SK-N-SH (cell line): ENCODE measurements at regions not wholly inside any gene's neighbourhood (a gene's known extent, or its start where the extent isn't known, plus 50 kb on each side); places are given as distances from the start of the nearest gene placed in this dataset.
A peak's percentile ranks its signal among the peaks of the same experiment; 100 is the strongest.

Experiments
- CTCF ChIA-PET: fragments of 300-600, 350-600 bp; formaldehyde crosslinking; extraction: SDS; loops from one replicate; lab custom pipeline; 2021; lab: Yijun Ruan, JAX
- POLR2A ChIA-PET: fragments of 350-600 bp; sonication (Branson Sonifier 250); formaldehyde crosslinking; extraction: SDS; loops from one replicate; lab custom pipeline; 2020; ENCODE audit warnings: antibody characterized with exemption, inconsistent platforms; lab: Yijun Ruan, JAX
- DNase-seq: peaks from one replicate; pipeline ENCODE4 v3.0.0; 2012
- H2AFZ ChIP-seq: fragments of 200-600 bp; sonication (generic); 2 replicates; pipeline ENCODE4 v1.8.1; 2016; ENCODE audit warnings: antibody characterized with exemption, mild to moderate bottlenecking, low read depth
- H3F3A ChIP-seq: fragments of 200-600 bp; sonication (generic); replicated peaks from 2 replicates; pipeline ENCODE3; 2016; ENCODE audit warnings: antibody characterized with exemption, mild to moderate bottlenecking; ENCODE audit not compliant: insufficient read depth
- H3K27ac ChIP-seq, 2 experiments: fragments of 200-500 bp in 1 of 2; fragments of 200-600 bp in 1 of 2; sonication (Bioruptor generic) in 1 of 2; sonication (generic), shearing (Covaris generic) in 1 of 2; 2 replicates each; pipeline versions ENCODE4 v1.5.1 to v1.6.1; 2014 to 2016; ENCODE audit warnings: low read depth in 2 of 2, inconsistent platforms in 1 of 2, low read length in 1 of 2, mild to moderate bottlenecking in 1 of 2, mixed read lengths in 1 of 2
- H3K27me3 ChIP-seq: fragments of 200-600 bp; sonication (generic), shearing (Covaris generic); 2 replicates; pipeline ENCODE4 v1.6.1; 2016; ENCODE audit warnings: mixed run types; ENCODE audit not compliant: insufficient read depth
- H3K36me3 ChIP-seq, 2 experiments: fragments of 200-500 bp in 1 of 2; fragments of 200-600 bp in 1 of 2; sonication (Bioruptor generic) in 1 of 2; sonication (generic) in 1 of 2; replicated peaks in 1 of 2; 2 replicates each; pipeline versions ENCODE3 to v1.5.1; 2014 to 2016; ENCODE audit warnings: low read length in 1 of 2, mild to moderate bottlenecking in 1 of 2; ENCODE audit not compliant: insufficient read depth in 2 of 2, control insufficient read depth in 1 of 2
- H3K4me1 ChIP-seq, 2 experiments: fragments of 200-500 bp in 1 of 2; fragments of 200-600 bp in 1 of 2; sonication (Bioruptor generic) in 1 of 2; sonication (generic), shearing (Covaris generic) in 1 of 2; 2 replicates each; pipeline versions ENCODE4 v1.5.1 to v1.6.1; 2014 to 2016; ENCODE audit warnings: low read depth in 1 of 2, low read length in 1 of 2, mixed run types in 1 of 2; ENCODE audit not compliant: insufficient read depth in 2 of 2, control insufficient read depth in 1 of 2
- H3K4me2 ChIP-seq: fragments of 200-600 bp; sonication (generic), shearing (Covaris generic); 2 replicates; pipeline ENCODE4 v1.6.1; 2017; ENCODE audit warnings: mixed run types
- H3K4me3 ChIP-seq, 2 experiments: fragments of 200-500 bp in 1 of 2; fragments of 200-600 bp in 1 of 2; sonication (Bioruptor generic) in 1 of 2; sonication (generic), shearing (Covaris generic) in 1 of 2; 2 replicates each; pipeline versions ENCODE4 v1.5.1 to v1.8.1; 2014 to 2016; ENCODE audit warnings: low read depth in 2 of 2, inconsistent platforms in 1 of 2, low read length in 1 of 2, mild to moderate bottlenecking in 1 of 2, mixed read lengths in 1 of 2, moderate library complexity in 1 of 2
- H3K79me2 ChIP-seq: fragments of 200-600 bp; sonication (generic); 2 replicates; pipeline ENCODE4 v1.8.1; 2017; ENCODE audit warnings: mild to moderate bottlenecking; ENCODE audit not compliant: insufficient read depth
- H3K9ac ChIP-seq: fragments of 200-600 bp; sonication (generic); 2 replicates; pipeline ENCODE4 v1.6.1; 2017; ENCODE audit warnings: mixed run types
- H3K9me2 ChIP-seq: fragments of 200-600 bp; sonication (generic); 2 replicates; pipeline ENCODE4 v1.6.1; 2017; ENCODE audit warnings: mixed run types
- H3K9me3 ChIP-seq: fragments of 200-600 bp; sonication (generic); 2 replicates; pipeline ENCODE4 v1.6.1; 2017; ENCODE audit warnings: mixed run types, mild to moderate bottlenecking, moderate library complexity
- H4K20me1 ChIP-seq: fragments of 200-600 bp; sonication (generic); 2 replicates; pipeline ENCODE4 v1.6.1; 2017; ENCODE audit warnings: mild to moderate bottlenecking, mixed run types; ENCODE audit not compliant: insufficient read depth
- ELF1 ChIP-seq: IDR thresholded peaks from 2 replicates; pipeline ENCODE4 v1.4.0; 2012
- EP300 ChIP-seq, 2 experiments: IDR thresholded peaks; 2 replicates each; pipeline versions ENCODE4 v1.4.0 to v1.6.1; 2012; ENCODE audit warnings: borderline replicate concordance in 1 of 2, low read depth in 1 of 2, low read length in 1 of 2
- FOSL2 ChIP-seq: IDR thresholded peaks from 2 replicates; pipeline ENCODE4 v1.4.0; 2012; ENCODE audit warnings: low read depth, mild to moderate bottlenecking, moderate library complexity, borderline replicate concordance
- JUND ChIP-seq: IDR thresholded peaks from 2 replicates; pipeline ENCODE4 v1.4.0; 2012
- MEF2A ChIP-seq: IDR thresholded peaks from 2 replicates; pipeline ENCODE4 v1.4.0; 2012; ENCODE audit warnings: low read depth, borderline replicate concordance
- MXI1 ChIP-seq: IDR thresholded peaks from 2 replicates; pipeline ENCODE4 v1.6.1; 2012; ENCODE audit warnings: mild to moderate bottlenecking, low read depth, low read length, improper control_type of control experiment
- NFIC ChIP-seq: IDR thresholded peaks from 2 replicates; pipeline ENCODE4 v1.4.0; 2012; ENCODE audit warnings: borderline replicate concordance
- PBX3 ChIP-seq: IDR thresholded peaks from 2 replicates; pipeline ENCODE4; 2012
- RAD21 ChIP-seq: IDR thresholded peaks from 2 replicates; pipeline ENCODE4 v1.6.1; 2012; ENCODE audit warnings: mild to moderate bottlenecking, low read length
- SIN3A ChIP-seq: IDR thresholded peaks from 2 replicates; pipeline ENCODE4 v1.6.1; 2012; ENCODE audit warnings: low read depth, mild to moderate bottlenecking, low read length, moderate library complexity, borderline replicate concordance
- SMC3 ChIP-seq: IDR thresholded peaks from 2 replicates; pipeline ENCODE4 v1.6.1; 2012; ENCODE audit warnings: low read depth, low read length, improper control_type of control experiment
- TCF12 ChIP-seq: IDR thresholded peaks from 2 replicates; pipeline ENCODE4 v1.4.0; 2012
- WGBS: methylation state at CpG from one replicate; pipeline ENCODE4 v1.1.6; 2017; ENCODE audit warnings: low lambda C conversion rate; 5-methylcytosine and 5-hydroxymethylcytosine counted together
- TF ChIP-seq, protein P1 (sequence below): IDR thresholded peaks from 2 replicates; pipeline ENCODE4 v1.4.0; 2012; ENCODE audit warnings: low read depth, borderline replicate concordance

- CTCF ChIA-PET, result no interaction called here
- peaks cover 2 to 29% of the 10 kb centered on the region in 2 experiments; a peak in 3 of 4 replicates for H3K4me1 ChIP-seq
- no peaks in the 10 kb centered on the region for H4K20me1 ChIP-seq
- DNase-seq, result no peak
- peak overlapping the region; percentile 47; the same call in 1 of the 2 replicates for H2AFZ ChIP-seq
- peaks cover 12% of the 10 kb centered on the region for H3F3A ChIP-seq
- H3K79me2 ChIP-seq, result no peaks in the 10 kb centered on the region
- H3K9ac ChIP-seq, result no peak overlapping the region
- peak overlapping the region; percentile 3 for H3K4me2 ChIP-seq
- POLR2A ChIA-PET, result no interaction called here
- H3K9me2 ChIP-seq, result no peaks in the 10 kb centered on the region
- H3K27ac ChIP-seq, result peak overlapping the region in 1 of 2 experiments; percentile 55; a peak in 2 of 4 replicates
- H3K27me3 ChIP-seq, result no peaks in the 10 kb centered on the region
- H3K36me3 ChIP-seq, result no peaks in the 10 kb centered on the region
- no peaks in the 10 kb centered on the region for H3K9me3 ChIP-seq
- no peak overlapping the region for H3K4me3 ChIP-seq
- TF ChIP-seq NFIC, result peak; percentile 27; the same call in 1 of the 2 replicates
- TF ChIP-seq PBX3, result peak; percentile 82
- peak; percentile 30; the same call in 1 of the 2 replicates for TF ChIP-seq TCF12
- TF ChIP-seq SMC3, result no peak
- TF ChIP-seq, protein P1, sequence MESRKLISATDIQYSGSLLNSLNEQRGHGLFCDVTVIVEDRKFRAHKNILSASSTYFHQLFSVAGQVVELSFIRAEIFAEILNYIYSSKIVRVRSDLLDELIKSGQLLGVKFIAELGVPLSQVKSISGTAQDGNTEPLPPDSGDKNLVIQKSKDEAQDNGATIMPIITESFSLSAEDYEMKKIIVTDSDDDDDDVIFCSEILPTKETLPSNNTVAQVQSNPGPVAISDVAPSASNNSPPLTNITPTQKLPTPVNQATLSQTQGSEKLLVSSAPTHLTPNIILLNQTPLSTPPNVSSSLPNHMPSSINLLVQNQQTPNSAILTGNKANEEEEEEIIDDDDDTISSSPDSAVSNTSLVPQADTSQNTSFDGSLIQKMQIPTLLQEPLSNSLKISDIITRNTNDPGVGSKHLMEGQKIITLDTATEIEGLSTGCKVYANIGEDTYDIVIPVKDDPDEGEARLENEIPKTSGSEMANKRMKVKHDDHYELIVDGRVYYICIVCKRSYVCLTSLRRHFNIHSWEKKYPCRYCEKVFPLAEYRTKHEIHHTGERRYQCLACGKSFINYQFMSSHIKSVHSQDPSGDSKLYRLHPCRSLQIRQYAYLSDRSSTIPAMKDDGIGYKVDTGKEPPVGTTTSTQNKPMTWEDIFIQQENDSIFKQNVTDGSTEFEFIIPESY, result no peak
- TF ChIP-seq FOSL2, result 0 out of 2 replicates have a peak, but pooled peaks have one; percentile 20
- TF ChIP-seq JUND, result peak; percentile 49; the same call in 1 of the 2 replicates
- 36% methylated on average over 6 of the region's 6 CpGs for WGBS
These were observed 172.5 kb upstream of the TMEM45B start for GRCh38 chr11:129643031-129643721.

DNA sequence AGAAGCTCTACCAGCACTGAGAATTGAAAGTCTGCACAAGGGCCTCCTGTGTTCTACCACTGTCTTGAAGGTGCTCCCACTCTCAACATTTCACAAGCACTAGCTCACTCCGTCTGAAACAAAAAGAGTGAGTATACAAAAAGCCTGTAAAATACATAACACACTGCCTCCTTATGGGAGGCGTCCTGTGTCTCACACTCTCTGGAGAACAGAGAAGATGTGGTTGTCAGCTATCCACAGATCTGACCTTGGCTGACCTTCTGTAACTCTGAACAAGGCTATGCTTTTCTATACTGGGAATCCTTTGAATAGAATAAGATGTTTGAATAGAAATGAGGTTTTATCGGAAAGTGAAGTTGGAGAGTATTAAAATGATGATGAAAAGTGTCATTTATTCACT, 171.3 kb upstream of the TMEM45B start:
- Histone ChIP-seq H3K9me3 (no peaks in the 10 kb centered on the region), H2AFZ (no peak overlapping the region), H3K4me2 (no peak overlapping the region), H3F3A (peaks cover 6% of the 10 kb centered on the region), H3K9me2 (no peaks in the 10 kb centered on the region), H3K36me3 (no peaks in the 10 kb centered on the region), H4K20me1 (no peaks in the 10 kb centered on the region), H3K79me2 (no peaks in the 10 kb centered on the region), H3K9ac (no peak overlapping the region), H3K4me3 (no peak overlapping the region), H3K27ac (no peak overlapping the region), H3K27me3 (no peaks in the 10 kb centered on the region), H3K4me1 (peaks cover 2 to 23% of the 10 kb centered on the region in 2 experiments; a peak in 3 of 4 replicates)
- ChIA-PET CTCF (interaction anchor here (1.4 kb wide), 1 partner anchor 11 kb away, joined by 3 read pairs; no protein-coding TSS in a partner anchor), POLR2A (no interaction called here)
- TF ChIP-seq MXI1 (no peak), RAD21 (no peak), ELF1 (no peak), SIN3A (no peak), EP300 (IDR thresholded peaks at IDR 0.05; ENCODE audit: borderline replicate concordance in 1 of 2, low read depth in 1 of 2, low read length in 1 of 2) (no peak), MEF2A (no peak)
- 70% methylated on average over 3 of the region's 3 CpGs for WGBS
- DNase-seq, result no peak
